K562 (cell line): ENCODE measurements at regions not wholly inside any gene's neighbourhood (a gene's known extent, or its start where the extent isn't known, plus 50 kb on each side); places are given as distances from the start of the nearest gene placed in this dataset.

Experiments
- NCOA1 ChIP-seq: fragments of 450-650 bp; IDR thresholded peaks from 2 replicates; pipeline ENCODE4 v1.6.1; 2016; ENCODE audit warnings: low read depth
- PYGO2 ChIP-seq: fragments of 450-650 bp; IDR thresholded peaks from 2 replicates; pipeline ENCODE4 v1.6.1; 2016; ENCODE audit warnings: mild to moderate bottlenecking, missing genetic modification characterization, moderate library complexity, missing compliant biosample characterization
- SETDB1 ChIP-seq: IDR thresholded peaks from one replicate; pipeline ENCODE4 v1.6.1; 2012; ENCODE audit warnings: low read length, control low read depth, inconsistent platforms
- SMAD4 ChIP-seq: fragments of 250-450 bp; sonication (Bioruptor Pico); conservative IDR thresholded peaks from 2 replicates; pipeline ENCODE4 v1.8.0; 2021; ENCODE audit warnings: inconsistent platforms, mild to moderate bottlenecking, moderate library complexity
- ZBTB5 ChIP-seq: fragments of 450-650 bp; IDR thresholded peaks from 2 replicates; pipeline ENCODE4 v1.6.1; 2017; ENCODE audit warnings: antibody characterized with exemption
- ZC3H4 ChIP-seq: sonication (generic); formaldehyde crosslinking; IDR thresholded peaks from 2 replicates; pipeline ENCODE4 v1.9.0; 2021; ENCODE audit warnings: missing genetic modification reagents, borderline replicate concordance
- ZC3H8 ChIP-seq: fragments of 450-650 bp; IDR thresholded peaks from 2 replicates; pipeline ENCODE4 v1.6.1; 2017
- ZNF668 ChIP-seq: fragments of 250-450 bp; sonication (Bioruptor Pico); IDR thresholded peaks from 2 replicates; pipeline ENCODE4 v1.8.0; 2022; ENCODE audit warnings: mild to moderate bottlenecking, inconsistent platforms
- ZNF699 ChIP-seq: fragments of 250-450 bp; sonication (Bioruptor Pico); IDR thresholded peaks from 2 replicates; pipeline ENCODE4 v1.8.0; 2021; ENCODE audit warnings: mild to moderate bottlenecking, moderate library complexity; ENCODE audit not compliant: insufficient replicate concordance
- ZNF717 ChIP-seq: fragments of 250-450 bp; sonication (Bioruptor Pico); IDR thresholded peaks from 2 replicates; pipeline ENCODE4 v1.5.0; 2021
- TF ChIP-seq, protein P1 (sequence below): fragments of 450-650 bp; IDR thresholded peaks from 2 replicates; pipeline ENCODE4 v1.6.1; 2016; ENCODE audit warnings: missing biosample characterization, missing genetic modification characterization
- TF ChIP-seq, protein P2 (sequence below): fragments of 250-450 bp; sonication (Bioruptor Pico); IDR thresholded peaks from 2 replicates; pipeline ENCODE4 v1.4.0; 2020
- TF ChIP-seq, protein P3 (sequence below): fragments of 250-450 bp; sonication (Bioruptor Pico); IDR thresholded peaks from 2 replicates; pipeline ENCODE4 v1.4.0; 2020
- TF ChIP-seq, protein P4 (sequence below), 2 experiments: fragments of 150-350 bp in 1 of 2; IDR thresholded peaks; 2 replicates each; pipeline ENCODE4 v1.6.1; 2012 to 2016; ENCODE audit warnings: low read depth in 2 of 2, low read length in 2 of 2, mild to moderate bottlenecking in 1 of 2, moderate library complexity in 1 of 2

- TF ChIP-seq, protein P1, sequence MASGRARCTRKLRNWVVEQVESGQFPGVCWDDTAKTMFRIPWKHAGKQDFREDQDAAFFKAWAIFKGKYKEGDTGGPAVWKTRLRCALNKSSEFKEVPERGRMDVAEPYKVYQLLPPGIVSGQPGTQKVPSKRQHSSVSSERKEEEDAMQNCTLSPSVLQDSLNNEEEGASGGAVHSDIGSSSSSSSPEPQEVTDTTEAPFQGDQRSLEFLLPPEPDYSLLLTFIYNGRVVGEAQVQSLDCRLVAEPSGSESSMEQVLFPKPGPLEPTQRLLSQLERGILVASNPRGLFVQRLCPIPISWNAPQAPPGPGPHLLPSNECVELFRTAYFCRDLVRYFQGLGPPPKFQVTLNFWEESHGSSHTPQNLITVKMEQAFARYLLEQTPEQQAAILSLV (tag) = no peak; the same call in 1 of the 2 replicates
- no peak for TF ChIP-seq ZNF699 (CRISPR knock-in tag)
- TF ChIP-seq ZC3H8 = 0 out of 2 replicates have a peak, but pooled peaks have one; percentile 7
- TF ChIP-seq, protein P2, sequence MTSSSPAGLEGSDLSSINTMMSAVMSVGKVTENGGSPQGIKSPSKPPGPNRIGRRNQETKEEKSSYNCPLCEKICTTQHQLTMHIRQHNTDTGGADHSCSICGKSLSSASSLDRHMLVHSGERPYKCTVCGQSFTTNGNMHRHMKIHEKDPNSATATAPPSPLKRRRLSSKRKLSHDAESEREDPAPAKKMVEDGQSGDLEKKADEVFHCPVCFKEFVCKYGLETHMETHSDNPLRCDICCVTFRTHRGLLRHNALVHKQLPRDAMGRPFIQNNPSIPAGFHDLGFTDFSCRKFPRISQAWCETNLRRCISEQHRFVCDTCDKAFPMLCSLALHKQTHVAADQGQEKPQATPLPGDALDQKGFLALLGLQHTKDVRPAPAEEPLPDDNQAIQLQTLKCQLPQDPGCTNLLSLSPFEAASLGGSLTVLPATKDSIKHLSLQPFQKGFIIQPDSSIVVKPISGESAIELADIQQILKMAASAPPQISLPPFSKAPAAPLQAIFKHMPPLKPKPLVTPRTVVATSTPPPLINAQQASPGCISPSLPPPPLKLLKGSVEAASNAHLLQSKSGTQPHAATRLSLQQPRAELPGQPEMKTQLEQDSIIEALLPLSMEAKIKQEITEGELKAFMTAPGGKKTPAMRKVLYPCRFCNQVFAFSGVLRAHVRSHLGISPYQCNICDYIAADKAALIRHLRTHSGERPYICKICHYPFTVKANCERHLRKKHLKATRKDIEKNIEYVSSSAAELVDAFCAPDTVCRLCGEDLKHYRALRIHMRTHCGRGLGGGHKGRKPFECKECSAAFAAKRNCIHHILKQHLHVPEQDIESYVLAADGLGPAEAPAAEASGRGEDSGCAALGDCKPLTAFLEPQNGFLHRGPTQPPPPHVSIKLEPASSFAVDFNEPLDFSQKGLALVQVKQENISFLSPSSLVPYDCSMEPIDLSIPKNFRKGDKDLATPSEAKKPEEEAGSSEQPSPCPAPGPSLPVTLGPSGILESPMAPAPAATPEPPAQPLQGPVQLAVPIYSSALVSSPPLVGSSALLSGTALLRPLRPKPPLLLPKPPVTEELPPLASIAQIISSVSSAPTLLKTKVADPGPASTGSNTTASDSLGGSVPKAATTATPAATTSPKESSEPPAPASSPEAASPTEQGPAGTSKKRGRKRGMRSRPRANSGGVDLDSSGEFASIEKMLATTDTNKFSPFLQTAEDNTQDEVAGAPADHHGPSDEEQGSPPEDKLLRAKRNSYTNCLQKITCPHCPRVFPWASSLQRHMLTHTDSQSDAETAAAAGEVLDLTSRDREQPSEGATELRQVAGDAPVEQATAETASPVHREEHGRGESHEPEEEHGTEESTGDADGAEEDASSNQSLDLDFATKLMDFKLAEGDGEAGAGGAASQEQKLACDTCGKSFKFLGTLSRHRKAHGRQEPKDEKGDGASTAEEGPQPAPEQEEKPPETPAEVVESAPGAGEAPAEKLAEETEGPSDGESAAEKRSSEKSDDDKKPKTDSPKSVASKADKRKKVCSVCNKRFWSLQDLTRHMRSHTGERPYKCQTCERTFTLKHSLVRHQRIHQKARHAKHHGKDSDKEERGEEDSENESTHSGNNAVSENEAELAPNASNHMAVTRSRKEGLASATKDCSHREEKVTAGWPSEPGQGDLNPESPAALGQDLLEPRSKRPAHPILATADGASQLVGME = 0 out of 2 replicates have a peak, but pooled peaks have one; percentile 17
- peak; percentile 50 for TF ChIP-seq SETDB1
- TF ChIP-seq, protein P3, sequence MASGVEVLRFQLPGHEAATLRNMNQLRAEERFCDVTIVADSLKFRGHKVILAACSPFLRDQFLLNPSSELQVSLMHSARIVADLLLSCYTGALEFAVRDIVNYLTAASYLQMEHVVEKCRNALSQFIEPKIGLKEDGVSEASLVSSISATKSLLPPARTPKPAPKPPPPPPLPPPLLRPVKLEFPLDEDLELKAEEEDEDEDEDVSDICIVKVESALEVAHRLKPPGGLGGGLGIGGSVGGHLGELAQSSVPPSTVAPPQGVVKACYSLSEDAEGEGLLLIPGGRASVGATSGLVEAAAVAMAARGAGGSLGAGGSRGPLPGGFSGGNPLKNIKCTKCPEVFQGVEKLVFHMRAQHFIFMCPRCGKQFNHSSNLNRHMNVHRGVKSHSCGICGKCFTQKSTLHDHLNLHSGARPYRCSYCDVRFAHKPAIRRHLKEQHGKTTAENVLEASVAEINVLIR = peak; percentile 64
- no peak for TF ChIP-seq ZC3H4 (CRISPR knock-in tag)
- no peak for TF ChIP-seq ZNF668 (CRISPR knock-in tag)
- TF ChIP-seq SMAD4 (CRISPR knock-in tag) = peak; percentile 97
- TF ChIP-seq ZNF717 (CRISPR knock-in tag) = no peak
- peak; percentile 74 for TF ChIP-seq PYGO2
- TF ChIP-seq NCOA1 = peak; percentile 97
- TF ChIP-seq, protein P4, sequence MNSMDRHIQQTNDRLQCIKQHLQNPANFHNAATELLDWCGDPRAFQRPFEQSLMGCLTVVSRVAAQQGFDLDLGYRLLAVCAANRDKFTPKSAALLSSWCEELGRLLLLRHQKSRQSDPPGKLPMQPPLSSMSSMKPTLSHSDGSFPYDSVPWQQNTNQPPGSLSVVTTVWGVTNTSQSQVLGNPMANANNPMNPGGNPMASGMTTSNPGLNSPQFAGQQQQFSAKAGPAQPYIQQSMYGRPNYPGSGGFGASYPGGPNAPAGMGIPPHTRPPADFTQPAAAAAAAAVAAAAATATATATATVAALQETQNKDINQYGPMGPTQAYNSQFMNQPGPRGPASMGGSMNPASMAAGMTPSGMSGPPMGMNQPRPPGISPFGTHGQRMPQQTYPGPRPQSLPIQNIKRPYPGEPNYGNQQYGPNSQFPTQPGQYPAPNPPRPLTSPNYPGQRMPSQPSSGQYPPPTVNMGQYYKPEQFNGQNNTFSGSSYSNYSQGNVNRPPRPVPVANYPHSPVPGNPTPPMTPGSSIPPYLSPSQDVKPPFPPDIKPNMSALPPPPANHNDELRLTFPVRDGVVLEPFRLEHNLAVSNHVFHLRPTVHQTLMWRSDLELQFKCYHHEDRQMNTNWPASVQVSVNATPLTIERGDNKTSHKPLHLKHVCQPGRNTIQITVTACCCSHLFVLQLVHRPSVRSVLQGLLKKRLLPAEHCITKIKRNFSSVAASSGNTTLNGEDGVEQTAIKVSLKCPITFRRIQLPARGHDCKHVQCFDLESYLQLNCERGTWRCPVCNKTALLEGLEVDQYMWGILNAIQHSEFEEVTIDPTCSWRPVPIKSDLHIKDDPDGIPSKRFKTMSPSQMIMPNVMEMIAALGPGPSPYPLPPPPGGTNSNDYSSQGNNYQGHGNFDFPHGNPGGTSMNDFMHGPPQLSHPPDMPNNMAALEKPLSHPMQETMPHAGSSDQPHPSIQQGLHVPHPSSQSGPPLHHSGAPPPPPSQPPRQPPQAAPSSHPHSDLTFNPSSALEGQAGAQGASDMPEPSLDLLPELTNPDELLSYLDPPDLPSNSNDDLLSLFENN (IDR thresholded peaks at IDR 0.05; ENCODE audit: low read depth in 2 of 2, low read length in 2 of 2) = peak in 1 of 2 experiments; percentile 95; a peak in 2 of 4 replicates
- peak; percentile 71; the same call in 1 of the 2 replicates for TF ChIP-seq ZBTB5
Observed at GRCh38 chr15:96273317-96274086, 57.0 kb upstream of the NR2F2 start (continued).
